G401.6 (cell line): ENCODE measurements at regions not wholly inside any gene's neighbourhood (a gene's known extent, or its start where the extent isn't known, plus 50 kb on each side); places are given as distances from the start of the nearest gene placed in this dataset.
"Not testable (repeated sequence)": the region's sequence is repeated elsewhere in the genome, so short reads cannot be mapped to it uniquely, and the experiment has no call there.

Experiments used
- FAIRE-seq: peaks from 2 replicates; lab custom pipeline; 2012; peaks lifted over from hg19 to GRCh38; lab: Jason Lieb, UNC

DNA sequence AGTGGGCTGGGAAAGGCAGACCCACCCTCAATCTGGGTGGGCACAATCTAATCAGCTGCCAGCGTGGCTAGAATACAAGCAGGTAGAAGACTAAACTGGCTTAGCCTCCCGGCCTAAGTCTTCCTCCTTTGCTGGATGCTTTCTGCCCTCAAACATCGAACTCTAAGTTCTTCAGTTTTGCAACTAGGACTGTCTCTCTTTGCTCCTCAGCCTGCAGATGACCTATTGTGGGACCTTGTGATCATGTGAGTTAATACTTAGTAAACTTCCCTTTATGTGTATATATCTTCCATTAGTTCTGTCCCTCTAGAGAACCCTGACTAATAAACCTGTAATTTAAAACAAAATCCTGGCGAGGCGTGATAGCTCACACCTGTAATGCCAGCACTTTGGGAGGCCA is 51.8 kb upstream of the SLC39A8 start:
- FAIRE-seq, result not testable (repeated sequence)

DNA sequence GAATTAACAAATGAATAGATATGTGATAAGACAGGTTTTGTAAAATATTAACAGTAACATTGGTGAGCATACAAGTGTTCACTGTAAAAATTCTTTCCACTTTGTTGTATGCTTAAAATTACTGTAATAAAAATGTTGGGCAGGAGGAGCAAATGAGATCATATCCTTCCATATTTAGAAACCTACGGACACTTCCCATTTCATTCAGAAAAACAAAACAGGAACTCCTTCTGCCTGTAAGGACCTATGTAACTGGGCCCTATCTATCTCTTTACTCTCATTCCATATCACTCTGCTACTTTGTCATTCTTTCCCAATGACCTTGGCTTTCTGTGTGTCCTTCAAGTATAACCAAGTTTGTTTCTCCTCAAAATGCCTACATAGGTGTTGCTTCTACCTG is 53.7 kb upstream of the SLC39A8 start:
- no peak for FAIRE-seq

DNA sequence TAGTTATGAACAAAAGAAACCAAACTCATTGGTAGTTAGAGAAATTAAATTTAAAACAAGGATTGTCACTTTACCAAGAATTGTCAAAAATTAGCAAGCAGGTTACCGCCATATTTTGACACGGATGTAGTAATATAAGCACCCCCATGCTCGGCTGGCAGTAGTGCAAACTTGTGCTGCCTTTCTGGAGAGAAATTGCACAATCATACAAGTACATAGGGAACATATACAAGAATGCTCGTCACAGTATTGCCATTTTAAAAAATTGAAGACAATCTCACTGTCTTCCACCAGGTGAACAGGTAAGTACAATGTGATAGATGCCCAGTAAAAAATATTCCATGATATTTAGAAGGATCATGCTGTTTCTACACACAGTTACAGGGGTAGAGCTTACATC is 55.6 kb upstream of the SLC39A8 start:
- no peak for FAIRE-seq

DNA sequence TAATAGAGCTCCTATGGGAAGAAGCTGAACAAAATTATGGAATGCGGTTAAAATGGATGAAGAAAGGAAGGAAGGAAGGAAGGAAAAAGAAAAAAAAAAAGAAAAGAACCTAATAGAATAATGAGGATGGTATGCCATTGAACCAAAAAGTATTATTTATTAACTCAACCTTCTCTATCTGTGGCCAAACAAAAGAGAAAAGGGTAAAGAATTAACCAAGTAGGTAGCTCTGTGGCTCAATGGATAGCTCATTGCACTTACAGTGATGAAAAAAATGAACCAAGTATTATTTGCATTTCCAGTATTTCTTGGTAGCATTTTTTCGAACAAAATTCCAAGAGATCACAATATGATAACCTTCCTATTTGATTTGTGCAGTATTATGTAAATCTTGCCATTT is 56.9 kb upstream of the SLC39A8 start:
- FAIRE-seq, result no peak

DNA sequence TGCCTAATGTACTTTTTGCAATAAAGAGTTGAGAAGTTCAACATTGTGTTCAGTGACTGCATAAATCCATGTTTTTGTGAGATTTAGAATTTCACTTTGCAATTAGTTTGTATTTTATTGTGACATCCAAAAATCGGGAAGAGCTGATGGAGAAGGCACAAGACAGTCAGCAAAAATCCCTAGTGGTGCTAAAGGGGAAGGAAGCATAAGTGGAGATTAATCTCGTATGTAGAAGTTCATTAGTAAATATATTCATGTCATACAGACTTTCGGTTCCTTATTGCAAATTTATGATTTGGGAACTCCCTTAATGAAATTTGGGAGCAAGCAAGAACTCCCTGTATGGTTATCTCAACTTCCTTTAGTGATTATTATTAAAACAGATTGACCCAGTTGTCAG is 57.8 kb upstream of the SLC39A8 start:
- no peak for FAIRE-seq

DNA sequence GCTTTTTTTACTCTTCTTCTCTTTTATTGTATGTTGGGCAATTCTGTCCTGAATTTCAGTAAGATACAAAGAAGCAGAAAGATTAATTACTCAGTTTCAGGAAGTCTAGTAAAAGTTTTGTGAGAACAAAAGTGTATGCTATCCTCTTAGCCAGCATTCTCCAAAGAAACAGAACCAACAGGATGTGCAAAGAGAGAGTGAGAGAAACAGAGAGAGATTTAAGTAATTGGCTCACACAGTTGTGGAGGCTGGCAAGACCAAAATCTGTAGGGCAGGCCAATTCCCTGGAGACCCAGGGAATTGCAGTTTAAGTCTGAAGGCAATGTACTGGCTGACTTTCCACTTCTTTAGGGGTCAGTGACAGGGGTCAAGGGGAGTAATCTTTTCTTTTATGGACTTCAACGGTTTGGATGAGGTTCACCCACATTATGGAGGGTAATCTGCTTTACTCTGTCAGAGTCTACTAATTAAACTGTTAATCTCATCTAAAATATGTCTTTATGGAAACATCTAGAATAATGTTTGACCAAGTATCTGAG is 59.2 kb upstream of the SLC39A8 start:
- FAIRE-seq, result no peak

DNA sequence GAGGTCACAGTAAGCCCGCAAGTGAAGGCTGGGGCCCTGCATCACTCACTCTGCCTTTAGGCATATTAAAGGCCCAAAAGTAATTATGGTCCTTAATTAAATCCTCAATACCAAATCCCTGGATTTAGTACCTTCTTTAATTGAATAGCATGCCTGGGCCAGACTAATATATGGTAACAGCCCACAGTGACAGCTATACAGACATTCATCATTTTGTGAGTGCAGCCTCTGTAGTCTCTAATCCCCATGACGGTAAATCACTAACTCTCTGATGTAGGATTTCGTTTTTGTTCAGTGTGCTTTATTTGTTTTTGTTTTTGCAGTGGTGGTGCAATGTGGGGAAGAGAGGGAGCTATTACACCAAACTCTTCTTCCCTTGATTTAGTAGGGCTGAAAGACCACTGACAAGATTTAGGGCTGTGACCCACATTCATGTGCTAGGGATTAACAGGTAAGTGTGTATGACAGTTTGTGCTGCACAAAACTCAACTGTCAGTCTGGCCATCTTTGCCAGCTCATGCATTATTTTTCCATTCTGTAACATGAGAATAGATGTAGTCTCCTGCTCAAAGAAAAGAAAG is 60.6 kb upstream of the SLC39A8 start:
- FAIRE-seq, result no peak

DNA sequence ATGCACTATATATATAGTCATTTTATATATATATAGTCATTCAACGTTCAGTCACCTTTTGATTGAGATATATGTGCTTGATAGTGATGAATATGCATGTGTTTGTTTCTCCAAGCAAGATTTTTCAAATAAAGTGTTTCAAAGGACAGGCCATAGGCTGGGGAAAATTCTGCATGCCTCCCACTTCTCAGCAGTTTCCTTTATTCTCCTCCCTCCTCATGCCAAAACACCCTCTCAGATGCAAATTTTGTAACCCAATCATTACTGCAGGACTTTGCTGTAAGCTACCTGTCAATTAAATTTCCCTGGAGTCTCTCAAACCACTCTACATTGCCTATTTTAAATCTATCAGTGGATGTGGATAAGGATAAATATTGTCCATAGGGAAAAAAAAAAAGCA is 65.6 kb upstream of the SLC39A8 start:
- FAIRE-seq, result not testable (repeated sequence)

DNA sequence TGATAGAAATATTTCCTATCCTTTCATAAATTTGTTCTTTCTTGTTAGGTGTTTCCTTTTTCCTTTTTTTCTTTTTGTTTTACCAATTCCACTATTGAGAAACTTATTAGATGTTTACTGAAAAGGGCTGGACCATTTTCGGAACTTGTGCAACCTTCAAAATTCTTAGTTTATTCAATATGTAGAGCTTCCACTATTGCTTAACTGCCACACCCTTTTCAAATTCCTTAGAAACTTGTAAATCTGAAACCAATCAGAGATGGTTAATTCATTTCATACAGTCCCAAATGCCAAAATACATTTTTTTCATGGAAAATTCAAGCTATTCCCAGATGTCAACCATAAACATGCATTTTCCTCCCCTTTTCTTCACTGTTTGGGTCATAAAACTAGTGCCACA is 66.1 kb upstream of the SLC39A8 start:
- FAIRE-seq, result no peak

DNA sequence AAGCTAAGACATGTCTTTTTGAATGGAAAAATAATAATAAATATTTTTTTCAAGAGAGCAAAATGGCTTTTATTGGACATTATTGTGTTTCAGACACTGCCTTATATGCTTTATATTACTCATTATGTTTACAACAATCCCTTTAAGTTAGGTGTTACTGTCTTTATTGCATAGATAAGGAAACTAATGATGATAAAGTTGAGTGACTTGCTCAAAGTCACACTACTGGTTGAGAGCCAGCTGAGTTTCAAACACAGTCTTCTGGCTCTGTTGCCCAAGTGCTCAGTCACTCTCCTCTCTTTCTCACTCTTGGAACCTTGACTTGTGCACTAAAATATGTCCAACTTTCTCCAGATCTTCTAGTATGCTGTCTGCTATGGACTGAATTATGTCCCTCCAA is 71.5 kb upstream of the SLC39A8 start:
- no peak for FAIRE-seq

DNA sequence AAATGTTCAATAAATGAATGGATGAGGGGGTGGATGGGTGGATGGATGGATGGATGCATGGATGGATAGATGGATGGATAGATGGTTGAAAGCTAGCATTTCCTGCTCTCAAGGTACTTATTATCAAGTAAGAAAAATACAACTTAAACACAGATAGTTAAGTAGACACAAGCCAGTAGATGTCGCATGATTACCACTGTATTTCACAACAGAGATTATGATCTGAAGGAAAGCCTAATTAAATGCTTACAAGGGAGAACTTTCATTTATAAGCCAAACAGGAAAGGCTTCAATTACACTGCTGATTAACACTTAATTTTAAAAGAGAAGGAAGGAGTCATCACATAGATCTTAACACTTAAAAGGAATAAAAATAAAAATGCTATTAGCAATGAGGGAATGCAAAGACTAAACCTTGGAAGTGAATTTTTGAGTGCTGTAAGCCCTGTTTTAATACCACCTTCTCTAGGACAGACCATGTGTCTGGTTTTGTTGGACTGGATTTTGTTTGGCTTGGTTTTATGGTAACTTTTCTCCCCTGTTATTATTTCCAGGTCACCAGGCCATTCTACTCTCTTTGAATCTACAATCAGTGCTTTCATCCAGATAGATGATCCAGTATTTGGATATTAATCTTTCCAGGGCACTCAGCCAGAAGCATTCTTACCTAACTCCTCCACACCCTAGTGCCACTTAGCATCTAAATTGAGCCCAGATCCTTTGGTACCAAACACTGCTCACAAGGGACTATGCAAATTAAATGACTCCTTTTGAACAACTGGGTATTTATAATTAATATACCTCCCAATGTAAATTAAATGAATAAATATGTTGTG is 75.5 kb upstream of the SLC39A8 start:
- no peak for FAIRE-seq

DNA sequence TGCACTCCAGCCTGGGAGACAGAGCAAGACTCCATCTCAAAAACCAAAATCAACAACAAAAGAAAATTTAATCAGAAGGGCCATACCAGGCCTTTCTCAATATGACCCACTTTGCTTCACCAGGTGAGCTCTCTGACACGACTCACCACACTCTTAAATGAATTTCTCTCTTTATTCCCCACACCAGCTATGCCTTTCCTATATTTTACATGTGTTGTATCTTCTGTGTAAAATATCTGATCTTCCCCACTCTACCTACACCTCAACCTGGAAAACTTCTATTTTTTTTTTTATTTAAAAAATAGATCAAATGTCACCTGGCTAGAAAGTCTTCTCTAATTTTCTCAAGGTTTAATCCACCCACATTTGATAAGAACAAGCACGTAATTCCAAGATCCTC is 77.6 kb upstream of the SLC39A8 start:
- FAIRE-seq, result no peak

DNA sequence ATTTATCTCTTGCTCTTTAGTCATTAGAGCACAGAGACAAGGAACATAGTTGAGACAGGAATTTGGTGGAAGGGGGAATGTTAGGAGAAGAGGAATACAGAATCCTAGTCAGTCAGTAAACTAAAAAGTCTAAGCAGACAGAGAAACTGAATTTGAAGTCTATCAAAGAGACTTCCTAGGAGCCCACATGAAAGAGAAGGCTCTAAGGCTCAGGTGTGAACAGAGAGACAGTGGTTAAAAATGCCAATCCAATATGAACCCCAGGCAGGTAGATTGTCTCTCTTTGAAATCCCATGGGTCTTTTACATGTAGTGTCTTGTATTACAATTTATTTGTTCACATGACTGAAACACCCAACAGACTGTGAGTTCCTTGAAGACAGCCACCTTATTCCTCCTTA is 77.8 kb upstream of the NFKB1 start:
- FAIRE-seq, result no peak

DNA sequence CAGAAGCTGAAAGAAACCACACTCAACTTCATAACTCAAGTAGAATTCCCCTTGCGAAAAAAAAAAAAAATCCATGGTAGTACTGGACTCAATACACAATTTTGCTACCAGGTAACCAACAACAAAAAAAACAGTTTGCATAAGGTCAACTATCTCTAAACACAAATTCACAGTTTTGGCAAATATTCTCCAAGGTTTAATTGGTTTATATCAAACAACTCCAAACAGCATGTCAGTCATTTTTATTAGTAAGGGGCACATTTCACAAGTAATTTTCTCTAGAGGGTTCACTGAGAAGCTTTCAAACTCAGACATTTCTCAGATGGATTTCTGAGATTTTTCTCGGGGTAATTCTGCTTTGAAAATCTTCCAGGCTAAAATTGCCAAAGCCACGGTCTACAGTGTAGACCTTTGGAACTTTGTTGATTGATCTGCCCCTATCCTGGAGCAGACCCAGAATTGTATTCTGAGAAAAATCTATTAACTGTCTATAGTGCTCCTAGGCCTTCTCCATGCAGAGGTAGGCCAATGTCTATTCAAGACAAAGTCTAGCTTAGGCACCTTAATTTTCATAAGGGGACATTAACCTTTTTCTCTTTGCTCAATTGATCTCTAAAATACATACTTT is 73.7 kb upstream of the NFKB1 start:
- no peak for FAIRE-seq

DNA sequence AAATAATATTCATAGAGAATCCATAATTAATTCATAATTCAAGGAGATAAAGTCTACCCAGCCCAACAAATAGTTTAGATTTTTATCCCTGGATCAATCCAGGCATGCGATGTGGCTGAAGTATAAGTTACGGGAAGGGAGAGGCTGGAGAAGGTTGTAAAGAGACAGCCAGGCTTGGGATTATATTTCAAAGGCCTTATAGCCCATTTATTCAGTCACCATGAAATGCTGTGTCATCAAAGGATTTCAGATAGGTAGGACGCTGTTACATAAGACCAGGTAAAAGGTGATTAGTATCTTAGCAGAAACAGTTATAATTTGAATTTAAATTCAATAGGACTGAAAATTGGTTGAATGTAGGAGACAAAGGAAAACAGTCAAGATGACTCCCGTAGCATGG is 73.0 kb upstream of the NFKB1 start:
- no peak for FAIRE-seq

DNA sequence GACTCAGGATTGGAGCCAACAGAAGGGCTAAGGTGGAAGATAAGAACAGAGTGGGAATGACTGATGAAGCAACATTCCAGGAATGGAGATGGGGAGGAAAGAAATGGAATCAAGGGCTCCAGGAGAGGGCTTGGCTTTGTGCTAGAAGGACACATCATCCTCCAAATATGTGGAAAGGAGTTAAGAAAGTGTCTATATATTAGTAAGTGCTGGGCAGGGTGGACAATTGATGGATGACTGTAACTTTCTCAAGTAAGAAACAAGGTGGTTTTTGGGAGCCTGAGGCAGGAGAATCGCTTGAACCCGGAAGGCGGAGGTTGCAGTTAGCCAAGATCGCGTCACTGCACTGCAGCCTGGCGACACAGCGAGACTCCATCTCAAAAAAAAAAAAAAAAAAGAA is 71.6 kb upstream of the NFKB1 start:
- FAIRE-seq, result no peak

DNA sequence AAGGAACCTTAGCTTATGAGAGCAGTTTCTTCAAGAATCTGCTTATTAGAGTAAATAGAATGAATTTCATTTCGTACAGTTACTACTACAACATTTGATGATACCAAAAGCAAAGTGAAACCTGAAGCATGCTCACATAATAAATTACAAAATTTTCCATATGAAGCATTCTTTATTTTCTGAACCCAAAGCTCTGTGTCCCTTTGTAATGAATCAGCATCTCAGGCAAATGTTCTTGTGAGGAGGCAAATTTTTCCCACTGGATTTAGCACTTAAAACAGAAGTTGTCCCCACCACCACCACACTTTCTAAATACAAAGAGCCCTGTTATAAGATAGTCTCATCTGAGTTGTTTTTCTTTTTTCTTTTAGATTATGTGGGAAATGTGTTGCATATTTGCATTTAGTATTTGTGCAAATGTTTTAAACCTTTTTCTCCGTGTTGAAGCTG is 70.7 kb upstream of the NFKB1 start:
- no peak for FAIRE-seq

DNA sequence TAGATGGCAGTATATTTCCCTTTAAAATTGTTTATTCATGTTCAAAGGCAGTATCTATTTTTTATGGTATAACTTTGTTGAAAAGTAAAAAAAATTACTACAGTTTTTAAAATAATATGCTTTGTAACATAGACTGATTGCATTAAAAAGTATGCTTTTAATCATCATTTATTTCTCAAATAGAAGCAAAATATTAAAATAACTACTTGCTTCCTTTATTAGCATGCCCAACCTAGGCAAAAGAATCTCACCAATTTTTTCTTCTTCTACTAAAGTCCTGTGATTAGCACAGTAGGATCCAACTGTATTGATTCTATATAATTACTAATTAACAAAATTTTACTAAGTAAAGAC is 69.6 kb upstream of the NFKB1 start:
- FAIRE-seq, result no peak

DNA sequence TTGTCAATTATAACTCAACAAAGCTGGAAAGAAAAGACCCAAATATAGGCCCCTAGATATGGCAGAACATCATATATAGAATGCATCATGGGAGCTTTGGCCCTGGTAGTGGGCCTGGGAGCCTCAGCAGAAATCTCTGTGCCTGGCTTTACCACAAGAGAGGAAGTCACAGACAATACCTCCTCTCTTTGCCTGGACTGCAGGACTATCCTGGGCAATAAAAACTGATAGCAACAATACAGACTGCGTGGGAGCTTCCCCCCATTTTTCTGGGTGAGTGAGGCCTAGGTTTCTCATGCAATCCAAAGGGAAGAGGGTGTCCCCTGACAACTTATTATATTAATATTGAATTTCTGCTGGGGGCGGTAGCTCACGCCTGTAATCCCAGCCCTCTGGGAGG is 64.0 kb upstream of the NFKB1 start:
- no peak for FAIRE-seq

DNA sequence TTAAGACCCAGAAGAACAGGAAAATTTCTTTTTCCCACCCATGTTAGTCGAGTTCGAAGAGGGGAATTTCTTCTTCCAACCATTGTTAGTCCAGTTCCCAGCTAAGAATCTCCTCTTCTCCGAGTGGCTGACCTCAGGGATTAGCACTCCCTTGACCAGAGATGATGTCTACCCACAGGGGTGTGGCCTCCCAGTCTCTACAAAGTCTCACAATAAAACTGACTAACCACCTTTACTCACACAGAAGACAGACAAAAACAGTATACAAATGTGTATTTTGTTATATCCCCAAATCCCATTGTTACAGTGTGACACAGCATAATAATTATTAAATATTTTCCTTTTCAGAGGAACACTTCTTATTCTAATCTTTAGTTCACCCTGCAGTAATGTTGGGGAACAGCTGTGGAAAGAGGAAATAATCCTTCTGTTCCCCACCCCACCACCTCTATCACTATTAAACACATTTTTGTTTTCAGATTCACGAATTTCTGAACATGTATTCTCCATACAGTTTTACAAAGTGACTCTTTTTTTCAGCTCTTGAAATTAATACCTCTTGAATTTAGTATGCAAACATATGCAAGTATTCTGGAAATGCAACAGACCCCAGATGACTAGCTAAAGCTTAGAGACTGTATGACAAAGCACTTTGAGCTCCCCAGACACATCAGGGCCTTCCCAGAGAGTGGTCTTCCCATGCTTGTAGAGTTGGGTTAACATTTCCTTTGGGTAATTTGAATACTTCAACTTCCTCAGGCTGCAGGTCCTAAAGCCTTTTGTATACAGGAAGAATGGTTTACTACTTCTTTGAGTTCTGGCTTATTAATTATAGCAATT is 62.5 kb upstream of the NFKB1 start:
- no peak for FAIRE-seq

DNA sequence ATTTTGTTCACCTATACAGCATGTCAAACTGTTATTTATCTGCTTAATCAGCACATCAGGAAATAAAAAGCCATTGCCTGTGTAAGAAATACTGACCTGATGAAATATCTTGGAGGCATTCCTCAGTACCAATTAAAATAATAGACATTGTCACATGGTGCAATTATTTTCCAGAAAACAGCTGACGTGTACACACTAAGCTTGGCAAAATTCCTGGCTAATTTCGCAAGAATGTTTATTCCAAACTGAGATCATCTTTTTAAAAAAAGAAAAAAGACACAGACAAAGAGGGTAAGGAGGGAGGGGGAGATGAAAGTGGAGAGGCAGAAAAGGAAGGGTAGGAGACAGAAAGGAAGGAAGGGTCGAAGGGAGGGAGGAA is 61.9 kb upstream of the NFKB1 start:
- FAIRE-seq, result no peak

DNA sequence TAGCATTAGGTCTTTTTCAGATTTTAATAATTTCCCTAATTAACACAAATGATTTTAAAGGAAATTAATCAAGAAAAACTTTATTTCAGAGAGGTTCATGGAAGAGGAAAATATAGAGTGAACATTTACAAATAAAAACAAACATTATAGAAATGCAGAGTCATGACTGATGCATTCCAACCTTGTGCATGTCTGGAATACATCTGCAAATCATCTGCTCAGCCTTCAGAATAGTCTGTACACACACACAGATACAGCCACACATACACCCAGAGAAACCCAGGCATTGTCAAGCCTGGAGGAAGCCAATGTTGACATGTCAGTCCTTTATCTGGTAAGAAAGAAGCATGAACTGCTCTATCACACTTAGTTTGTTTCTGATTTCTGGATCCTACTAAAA is 61.3 kb upstream of the NFKB1 start:
- FAIRE-seq, result no peak

DNA sequence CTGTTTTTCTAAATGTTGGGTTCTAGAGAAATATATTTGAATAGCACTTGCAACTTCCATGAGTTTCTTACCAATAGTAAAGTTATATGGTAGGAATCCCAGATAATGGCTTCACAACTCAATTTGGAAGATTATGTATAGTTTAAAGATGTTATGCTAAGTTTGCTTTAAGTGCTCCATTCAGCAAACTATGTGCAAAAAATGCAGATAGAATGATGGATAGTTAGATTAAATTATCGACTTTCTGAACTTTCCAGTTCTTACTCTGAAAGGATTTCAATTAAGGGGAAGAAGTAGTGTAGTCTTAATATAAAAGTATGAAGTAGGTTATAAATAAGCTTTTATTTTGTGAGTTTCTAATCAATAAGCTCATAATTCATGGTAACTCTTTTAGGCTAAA is 60.7 kb upstream of the NFKB1 start:
- FAIRE-seq, result peak; percentile 41
